Right lobe of liver (tissue), 6 donors: ENCODE measurements at regions not wholly inside any gene's neighbourhood (a gene's known extent, or its start where the extent isn't known, plus 50 kb on each side); places are given as distances from the start of the nearest gene placed in this dataset.
"Not testable (repeated sequence)": the region's sequence is repeated elsewhere in the genome, so short reads cannot be mapped to it uniquely, and the experiment has no call there.

Experiments used
- ATAC-seq, 4 donors: fragments of 200-7000 bp; cut with Tn5 transposase; one replicate each; pipeline ENCODE4 v1.9.1; 2020; ENCODE audit warnings: mild to moderate bottlenecking in 4 of 4, moderate library complexity in 4 of 4
- DNase-seq, 3 donors: peaks; one replicate each; pipeline ENCODE4 v3.0.0-alpha.2; 2020
- H3K27ac ChIP-seq, 3 donors: fragments of 200-600 bp; one replicate each; pipeline ENCODE4 v1.8.0; 2022
- H3K27me3 ChIP-seq, 2 donors: fragments of 200-600 bp; one replicate each; pipeline ENCODE4 v1.8.0; 2022
- H3K36me3 ChIP-seq, 4 donors: fragments of 200-600 bp; sonication (generic) in 1 of 4; one replicate each; pipeline versions ENCODE4 v1.5.1 to v1.8.0; 2017 to 2022; ENCODE audit warnings: control low read depth in 1 of 4
- H3K4me1 ChIP-seq, 4 donors: fragments of 200-600 bp; sonication (generic) in 1 of 4; one replicate each; pipeline versions ENCODE4 v1.5.1 to v1.8.0; 2017 to 2022; ENCODE audit warnings: control low read depth in 1 of 4
- H3K4me3 ChIP-seq, 3 donors: fragments of 200-600 bp; one replicate each; pipeline ENCODE4 v1.8.0; 2022
- H3K9me3 ChIP-seq, 4 donors: fragments of 200-600 bp; sonication (generic) in 1 of 4; one replicate each; pipeline versions ENCODE4 v1.5.1 to v1.8.0; 2017 to 2022; ENCODE audit warnings: control low read depth in 1 of 4
- CTCF ChIP-seq, 4 donors: fragments of 200-600 bp in 3 of 4; fragments of 450-650 bp in 1 of 4; IDR thresholded peaks; one replicate each; pipeline versions ENCODE4 v1.5.1 to v1.8.0; 2016 to 2022; ENCODE audit warnings: antibody characterized with exemption in 4 of 4, mild to moderate bottlenecking in 2 of 4
- POLR2A ChIP-seq: fragments of 450-650 bp; IDR thresholded peaks from one replicate; pipeline ENCODE4 v1.6.1; 2017; ENCODE audit warnings: antibody characterized with exemption, mild to moderate bottlenecking
- WGBS: methylation state at CpG from one replicate; pipeline ENCODE4 v1.1.6; 2018; ENCODE audit warnings: low coverage, low lambda C conversion rate; ENCODE audit not compliant: insufficient coverage; ENCODE audit errors: missing lambda C conversion rate; 5-methylcytosine and 5-hydroxymethylcytosine counted together
- intact Hi-C, 2 donors: fragments of 100-400 bp; cut with DNase I; formaldehyde crosslinking; loops; one replicate each; pipeline versions ENCODE4 v1.11.2 to v1.14.1; 2022
- donor health status: DM: no; HTN: yes; CAD: no.
- donor health status: DM: no; HTN: no; CAD: no.
- donor health status: DM: no; HTN: no; CAD: no.
- donor health status: DM: no; HTN: yes; CAD: no.
- donor health status: DM: no; HTN: yes; CAD: no.

- no peaks in the 10 kb centered on the region for H3K36me3 ChIP-seq
- no peaks in the 10 kb centered on the region for H3K27me3 ChIP-seq
- ATAC-seq (no peak), DNase-seq (no peak)
- no peaks in the 10 kb centered on the region for H3K4me1 ChIP-seq
- H3K9me3 ChIP-seq: no peaks in the 10 kb centered on the region
- WGBS: 29% methylated on average over 1 of the region's 1 CpG
- TF ChIP-seq CTCF (IDR thresholded peaks at IDR 0.05): no peak
- TF ChIP-seq POLR2A: no peak
- no peak overlapping the region for H3K4me3 ChIP-seq
- intact Hi-C loops: no loop called here
- H3K27ac ChIP-seq: no peak overlapping the region
Measured at GRCh38 chr5:16987776-16988175, 51.7 kb upstream of the MYO10 start.

GRCh38 chr5:16990817-16991520 is 54.9 kb upstream of the MYO10 start:
- H3K9me3 ChIP-seq, H3K27me3 ChIP-seq, H3K27ac ChIP-seq, H3K4me1 ChIP-seq, H3K4me3 ChIP-seq, intact Hi-C loops, ATAC-seq, DNase-seq, H3K36me3 ChIP-seq: not testable (repeated sequence)
- WGBS: no CpG with 5 or more reads among the region's 43 CpGs

GRCh38 chr5:16992006-16992405 is 55.9 kb upstream of the MYO10 start:
- 75% methylated on average over 2 of the region's 2 CpGs for WGBS

GRCh38 chr5:16992444-16992843 is 56.4 kb upstream of the MYO10 start:
- WGBS: 40% methylated on average over 5 of the region's 5 CpGs

More at GRCh38 chr5:16992006-16992405, 55.9 kb upstream of the MYO10 start:
- intact Hi-C loops: no loop called here
- no peak for DNase-seq
- H3K27me3 ChIP-seq: no peaks in the 10 kb centered on the region
- H3K27ac ChIP-seq: no peak overlapping the region
- H3K9me3 ChIP-seq: no peaks in the 10 kb centered on the region
- no peak for ATAC-seq
- no peak overlapping the region for H3K4me3 ChIP-seq
- no peaks in the 10 kb centered on the region for H3K36me3 ChIP-seq
- H3K4me1 ChIP-seq: no peaks in the 10 kb centered on the region
- TF ChIP-seq CTCF (IDR thresholded peaks at IDR 0.05): no peak
- no peak for TF ChIP-seq POLR2A

More at GRCh38 chr5:16992444-16992843, 56.4 kb upstream of the MYO10 start:
- H3K27ac ChIP-seq: no peak overlapping the region
- TF ChIP-seq POLR2A: no peak
- no peak for TF ChIP-seq CTCF (IDR thresholded peaks at IDR 0.05)
- no peaks in the 10 kb centered on the region for H3K27me3 ChIP-seq
- no peak for DNase-seq
- H3K9me3 ChIP-seq: no peaks in the 10 kb centered on the region
- intact Hi-C loops: no loop called here
- ATAC-seq: no peak
- no peak overlapping the region for H3K4me3 ChIP-seq
- H3K4me1 ChIP-seq: no peaks in the 10 kb centered on the region
- H3K36me3 ChIP-seq: no peaks in the 10 kb centered on the region
